GM18519 (cell line): ENCODE measurements at regions not wholly inside any gene's neighbourhood (a gene's known extent, or its start where the extent isn't known, plus 50 kb on each side); places are given as distances from the start of the nearest gene placed in this dataset.
A peak's percentile ranks its signal among the peaks of the same experiment; 100 is the strongest.
"Not testable (repeated sequence)": the region's sequence is repeated elsewhere in the genome, so short reads cannot be mapped to it uniquely, and the experiment has no call there.

Experiments used
- ATAC-seq: cut with Tn5 transposase; IDR thresholded peaks from one replicate; pipeline ENCODE4 v1.9.1; 2021; ENCODE audit warnings: mild to moderate bottlenecking, moderate library complexity; ENCODE audit not compliant: unreplicated experiment, low FRiP score

- ATAC-seq: no peak
These were observed 94.8 kb upstream of the DCLK2 start for GRCh38 chr4:149983401-149983800.

- no peak for ATAC-seq
These were observed 94.3 kb upstream of the DCLK2 start for GRCh38 chr4:149983931-149984330.

GRCh38 chr4:149985981-149986380, 92.3 kb upstream of the DCLK2 start:
- no peak for ATAC-seq

- no peak for ATAC-seq
These were observed 91.3 kb upstream of the DCLK2 start for GRCh38 chr4:149986917-149987316.

- no peak for ATAC-seq
These were observed 90.7 kb upstream of the DCLK2 start for GRCh38 chr4:149987330-149988086.

- ATAC-seq: no peak
These were observed 90.2 kb upstream of the DCLK2 start for GRCh38 chr4:149988087-149988410.

GRCh38 chr4:149993030-149993429, 85.2 kb upstream of the DCLK2 start:
- no peak for ATAC-seq

GRCh38 chr4:149995134-149995756, 83.0 kb upstream of the DCLK2 start:
- no peak for ATAC-seq

GRCh38 chr4:149997881-149998421, 80.3 kb upstream of the DCLK2 start:
- peak; percentile 63 for ATAC-seq

- ATAC-seq: peak; percentile 47
These were observed 78.7 kb upstream of the DCLK2 start for GRCh38 chr4:149999485-150000074.

- ATAC-seq: no peak
These were observed 76.4 kb upstream of the DCLK2 start for GRCh38 chr4:150001815-150002214.

- ATAC-seq: no peak
These were observed 75.7 kb upstream of the DCLK2 start for GRCh38 chr4:150002561-150002960.

GRCh38 chr4:150004481-150004880, 73.8 kb upstream of the DCLK2 start:
- no peak for ATAC-seq

- ATAC-seq: no peak
These were observed 72.7 kb upstream of the DCLK2 start for GRCh38 chr4:150005537-150005936.

GRCh38 chr4:150006197-150006596, 72.0 kb upstream of the DCLK2 start:
- ATAC-seq: no peak

GRCh38 chr4:150007512-150007911, 70.7 kb upstream of the DCLK2 start:
- no peak for ATAC-seq

GRCh38 chr4:150008546-150008945, 69.7 kb upstream of the DCLK2 start:
- ATAC-seq: no peak

- ATAC-seq: no peak
These were observed 68.7 kb upstream of the DCLK2 start for GRCh38 chr4:150009533-150009932.

- ATAC-seq: peak; percentile 73
These were observed 67.6 kb upstream of the DCLK2 start for GRCh38 chr4:150010525-150011126.

GRCh38 chr4:150012851-150013360, 65.3 kb upstream of the DCLK2 start:
- ATAC-seq: no peak

- ATAC-seq: not testable (repeated sequence)
These were observed 62.3 kb upstream of the DCLK2 start for GRCh38 chr4:150015910-150016309.
